ENCODE measurements at regions not wholly inside any gene's neighbourhood (a gene's known extent, or its start where the extent isn't known, plus 50 kb on each side); places are given as distances from the start of the nearest gene placed in this dataset.

DNA sequence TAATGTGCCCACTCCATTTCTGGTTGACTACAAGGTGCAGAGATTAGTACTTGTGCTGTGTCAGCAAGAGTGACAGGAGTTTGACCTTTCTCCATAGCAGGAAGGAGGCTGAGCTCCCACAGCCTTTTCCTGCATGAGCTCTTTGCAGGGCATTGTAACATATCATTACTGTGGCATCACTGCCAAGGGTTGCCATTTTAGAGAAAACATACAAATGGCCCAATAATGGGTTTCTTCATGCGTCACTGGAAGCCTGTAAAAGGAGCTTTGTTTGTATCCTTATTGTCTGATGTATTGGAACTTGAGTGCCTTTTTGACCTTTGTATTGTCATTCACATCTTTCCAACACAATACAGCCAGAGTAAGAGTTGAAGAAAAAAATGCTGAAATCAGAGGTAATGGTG lies 323.0 kb upstream of the CDIN1 start:
- TF ChIP-seq, protein P1, sequence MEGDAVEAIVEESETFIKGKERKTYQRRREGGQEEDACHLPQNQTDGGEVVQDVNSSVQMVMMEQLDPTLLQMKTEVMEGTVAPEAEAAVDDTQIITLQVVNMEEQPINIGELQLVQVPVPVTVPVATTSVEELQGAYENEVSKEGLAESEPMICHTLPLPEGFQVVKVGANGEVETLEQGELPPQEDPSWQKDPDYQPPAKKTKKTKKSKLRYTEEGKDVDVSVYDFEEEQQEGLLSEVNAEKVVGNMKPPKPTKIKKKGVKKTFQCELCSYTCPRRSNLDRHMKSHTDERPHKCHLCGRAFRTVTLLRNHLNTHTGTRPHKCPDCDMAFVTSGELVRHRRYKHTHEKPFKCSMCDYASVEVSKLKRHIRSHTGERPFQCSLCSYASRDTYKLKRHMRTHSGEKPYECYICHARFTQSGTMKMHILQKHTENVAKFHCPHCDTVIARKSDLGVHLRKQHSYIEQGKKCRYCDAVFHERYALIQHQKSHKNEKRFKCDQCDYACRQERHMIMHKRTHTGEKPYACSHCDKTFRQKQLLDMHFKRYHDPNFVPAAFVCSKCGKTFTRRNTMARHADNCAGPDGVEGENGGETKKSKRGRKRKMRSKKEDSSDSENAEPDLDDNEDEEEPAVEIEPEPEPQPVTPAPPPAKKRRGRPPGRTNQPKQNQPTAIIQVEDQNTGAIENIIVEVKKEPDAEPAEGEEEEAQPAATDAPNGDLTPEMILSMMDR (IDR thresholded peaks at IDR 0.05): no peak
- TF ChIP-seq EP300 (IDR thresholded peaks at IDR 0.05) (no peak), POLR2A (IDR thresholded peaks at IDR 0.05) (no peak)
- Histone ChIP-seq H3K4me3 (no peak overlapping the region), H3K36me3 (no peaks in the 10 kb centered on the region), H3K27ac (no peak overlapping the region), H3K27me3 (no peaks in the 10 kb centered on the region), H3K4me1 (no peaks in the 10 kb centered on the region), H3K9me3 (no peaks in the 10 kb centered on the region)
- WGBS, 2 donors: 50 to 70% methylated on average over 1 of the region's 1 CpG
- no peak for DNase-seq (ENCODE audit: low spot score in 2 of 2)

DNA sequence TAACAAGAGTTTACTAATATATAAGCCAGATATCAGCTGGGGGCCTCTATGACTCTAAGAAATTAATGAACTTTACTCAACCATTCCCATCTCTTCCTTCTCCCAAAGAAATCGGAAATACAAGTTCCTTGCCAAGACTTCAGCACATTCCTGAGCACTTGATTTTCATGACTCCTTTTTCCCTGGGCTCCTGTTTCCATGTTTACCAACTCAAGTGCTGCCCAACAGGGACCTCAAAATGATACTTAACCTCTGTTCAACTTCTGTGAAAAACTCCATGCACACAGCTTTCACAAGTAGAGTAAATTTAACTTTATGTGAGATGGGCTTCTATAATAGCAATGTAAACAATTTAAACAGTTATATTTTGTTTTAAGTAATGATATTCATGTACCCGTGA lies 315.8 kb upstream of the CDIN1 start:
- Histone ChIP-seq H3K4me1 (no peaks in the 10 kb centered on the region), H3K36me3 (no peaks in the 10 kb centered on the region), H3K4me3 (no peak overlapping the region), H3K27me3 (no peaks in the 10 kb centered on the region), H3K9me3 (no peaks in the 10 kb centered on the region), H3K27ac (no peak overlapping the region)
- DNase-seq (ENCODE audit: low spot score in 2 of 2): no peak
- TF ChIP-seq, protein P1 (IDR thresholded peaks at IDR 0.05): no peak
- TF ChIP-seq EP300 (IDR thresholded peaks at IDR 0.05) (no peak), POLR2A (IDR thresholded peaks at IDR 0.05) (no peak)
- WGBS, 2 donors: 59 to 61% methylated on average over 2 of the region's 2 CpGs

DNA sequence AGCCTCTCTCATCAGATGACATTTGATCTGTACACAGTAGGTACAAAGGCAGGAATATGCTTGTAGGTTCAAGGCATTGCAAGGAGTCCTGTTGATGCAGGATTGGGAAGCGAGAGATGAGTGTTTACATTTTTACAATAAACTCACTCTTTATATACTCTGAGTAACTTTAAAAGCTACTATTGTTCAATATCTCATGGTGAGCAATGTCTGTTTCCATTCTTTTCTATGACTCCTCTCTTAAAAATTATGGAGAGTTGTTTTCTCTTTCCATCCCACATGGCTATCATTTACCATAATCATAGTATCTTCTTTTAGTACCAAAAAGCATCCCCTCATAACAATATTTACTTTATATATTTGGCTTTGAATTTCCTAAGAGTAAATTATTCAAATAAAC lies 314.0 kb upstream of the CDIN1 start:
- Histone ChIP-seq H3K27ac (no peak overlapping the region), H3K27me3 (no peaks in the 10 kb centered on the region), H3K4me1 (no peaks in the 10 kb centered on the region), H3K9me3 (no peaks in the 10 kb centered on the region), H3K36me3 (no peaks in the 10 kb centered on the region), H3K4me3 (no peak overlapping the region)
- DNase-seq (ENCODE audit: low spot score in 2 of 2): no peak
- TF ChIP-seq, protein P1 (IDR thresholded peaks at IDR 0.05): no peak
- no peak for TF ChIP-seq POLR2A (IDR thresholded peaks at IDR 0.05)
- 74 to 93% methylated on average over 1 of the region's 1 CpG for WGBS, 2 donors

DNA sequence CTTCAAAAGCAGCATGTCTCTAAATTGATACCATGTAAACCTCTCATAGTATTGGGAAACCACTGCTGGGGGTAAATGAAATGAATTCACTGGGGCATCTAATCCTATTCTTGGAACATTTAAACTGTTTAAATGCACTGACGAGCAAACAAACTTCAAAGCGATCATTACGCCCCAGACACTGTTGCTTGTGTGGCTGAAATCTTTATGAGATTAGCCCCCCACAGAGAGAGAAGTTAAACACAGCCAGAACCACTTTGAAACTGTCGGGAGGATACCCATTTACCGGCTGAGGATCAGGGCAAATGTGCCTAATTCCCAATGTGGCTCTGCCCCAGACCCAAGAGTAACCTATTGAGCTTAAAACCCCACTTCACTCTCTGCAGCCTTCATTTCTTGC lies 308.4 kb upstream of the CDIN1 start:
- TF ChIP-seq POLR2A (IDR thresholded peaks at IDR 0.05) (no peak), EP300 (IDR thresholded peaks at IDR 0.05) (no peak)
- TF ChIP-seq, protein P1 (IDR thresholded peaks at IDR 0.05): no peak
- 57 to 66% methylated on average over 5 of the region's 5 CpGs for WGBS, 2 donors
- no peaks in the 10 kb centered on the region for H3K9me3 ChIP-seq
- no peak overlapping the region for H3K4me3 ChIP-seq
- H3K27ac ChIP-seq: no peak overlapping the region
- no peaks in the 10 kb centered on the region for H3K27me3 ChIP-seq
- DNase-seq (ENCODE audit: low spot score in 2 of 2): no peak
- H3K36me3 ChIP-seq: no peaks in the 10 kb centered on the region
- H3K4me1 ChIP-seq: no peaks in the 10 kb centered on the region

DNA sequence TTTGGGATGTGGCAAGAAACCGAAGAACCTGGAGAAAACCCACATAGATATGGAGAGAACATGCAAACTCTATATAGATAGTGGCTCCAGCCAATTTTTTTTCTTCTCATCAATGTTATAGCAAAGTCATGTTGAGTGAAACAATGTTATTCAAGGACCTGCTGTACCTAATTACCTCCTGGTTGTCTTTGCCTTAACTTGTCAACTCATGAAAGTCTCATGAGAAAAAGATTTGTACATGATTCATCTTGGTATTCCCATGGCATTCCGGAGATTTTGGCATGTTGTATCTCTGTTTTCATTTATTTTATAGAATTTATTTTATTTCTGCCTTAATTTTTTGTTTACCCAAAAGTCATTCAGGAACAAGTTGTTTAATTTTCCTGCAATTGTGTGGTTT lies 303.8 kb upstream of the CDIN1 start:
- DNase-seq (ENCODE audit: low spot score in 2 of 2): no peak
- no peak for TF ChIP-seq EP300 (IDR thresholded peaks at IDR 0.05)
- no peak for TF ChIP-seq POLR2A (IDR thresholded peaks at IDR 0.05)
- Histone ChIP-seq H3K27me3 (no peaks in the 10 kb centered on the region), H3K27ac (no peak overlapping the region), H3K4me3 (no peak overlapping the region), H3K36me3 (no peaks in the 10 kb centered on the region), H3K9me3 (peaks cover 0 to 23% (median 2%) of the 10 kb centered on the region in 4 donors), H3K4me1 (no peaks in the 10 kb centered on the region)
- 84 to 89% methylated on average over 2 of the region's 2 CpGs for WGBS, 2 donors

DNA sequence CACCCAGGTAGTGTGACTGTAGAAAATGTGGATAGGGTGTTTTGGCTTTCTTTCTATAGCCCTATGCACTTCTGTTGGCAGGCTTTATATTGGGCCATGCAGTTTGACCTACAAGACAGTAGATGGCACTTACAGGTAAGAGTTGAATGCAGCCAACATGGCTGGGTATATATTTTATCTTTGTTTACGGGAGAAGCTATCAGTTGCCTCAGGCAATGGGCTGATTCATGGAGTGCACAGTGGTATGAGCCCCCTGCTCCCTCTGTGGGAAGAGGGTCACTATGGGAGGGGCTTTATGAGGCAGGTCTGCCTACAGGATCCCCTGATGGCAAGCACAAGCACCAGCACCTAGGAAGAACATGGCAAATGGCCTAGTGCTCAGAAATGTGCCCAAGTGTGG lies 301.2 kb upstream of the CDIN1 start:
- 64 to 75% methylated on average over 1 of the region's 1 CpG for WGBS, 2 donors
- no peaks in the 10 kb centered on the region for H3K4me1 ChIP-seq
- no peaks in the 10 kb centered on the region for H3K36me3 ChIP-seq
- TF ChIP-seq POLR2A (IDR thresholded peaks at IDR 0.05) (no peak), EP300 (IDR thresholded peaks at IDR 0.05) (no peak)
- TF ChIP-seq, protein P1 (IDR thresholded peaks at IDR 0.05): no peak
- H3K27ac ChIP-seq: no peak overlapping the region
- no peak overlapping the region for H3K4me3 ChIP-seq
- no peaks in the 10 kb centered on the region for H3K27me3 ChIP-seq
- H3K9me3 ChIP-seq: peaks cover 0 to 23% (median 2%) of the 10 kb centered on the region in 4 donors
- no peak for DNase-seq (ENCODE audit: low spot score in 2 of 2)

Measured in tibial nerve (tissue), 4 donors.